Brain microvascular endothelial cell (primary cell): ENCODE measurements at regions not wholly inside any gene's neighbourhood (a gene's known extent, or its start where the extent isn't known, plus 50 kb on each side); places are given as distances from the start of the nearest gene placed in this dataset.

Experiments used
- DNase-seq: peaks from one replicate; pipeline ENCODE4 v3.0.0-alpha.2; 2020
- H3K27ac ChIP-seq: fragments of 250-450 bp; sonication (Bioruptor Pico); 2 replicates; pipeline ENCODE4 v1.5.1; 2020; ENCODE audit warnings: mild to moderate bottlenecking, moderate library complexity
- H3K27me3 ChIP-seq: fragments of 250-450 bp; sonication (Bioruptor Pico); replicated peaks from 2 replicates; pipeline ENCODE4 v1.5.1; 2020; ENCODE audit warnings: mild to moderate bottlenecking
- H3K36me3 ChIP-seq: fragments of 250-450 bp; sonication (Bioruptor Pico); replicated peaks from 2 replicates; pipeline ENCODE4 v1.5.1; 2020; ENCODE audit warnings: mild to moderate bottlenecking
- H3K4me3 ChIP-seq: 2 replicates; pipeline ENCODE4 v1.5.1; 2011; ENCODE audit warnings: low read depth, mild to moderate bottlenecking, control low read depth, low read length, moderate library complexity
- in situ Hi-C: cut with HindIII; loops from 2 replicates; pipeline ENCODE4 v1.10.0; 2017; ENCODE audit warnings: low sequenced_read_pairs, low pct_ligation_motif_present
- TF ChIP-seq, protein P1 (sequence below): IDR thresholded peaks from 2 replicates; pipeline ENCODE4 v1.5.1; 2011; ENCODE audit warnings: low read depth, mild to moderate bottlenecking, moderate library complexity, low read length, control low read depth, inconsistent platforms; ENCODE audit errors: missing control alignments

- in situ Hi-C loops = no loop called here
- H3K27ac ChIP-seq = no peak overlapping the region
- no peak for DNase-seq
These were observed 97.9 kb upstream of the ZNF469 start for GRCh38 chr16:88284626-88285513.

DNA sequence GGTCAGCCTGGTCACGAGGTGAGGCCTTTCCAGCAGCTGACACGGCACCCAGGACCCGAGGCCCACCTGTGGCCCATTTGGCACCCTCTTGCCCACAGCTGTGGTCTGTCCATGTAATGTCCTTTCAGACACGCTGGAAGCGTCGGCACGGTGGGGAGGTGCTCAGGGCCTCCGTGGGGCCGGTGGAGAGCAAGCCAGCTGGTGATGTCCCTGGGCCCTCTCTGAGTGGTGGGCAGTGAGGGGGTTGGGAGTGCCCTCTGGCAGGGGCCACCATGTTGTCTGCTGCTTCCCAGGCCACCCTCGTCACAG is 97.3 kb upstream of the ZNF469 start:
- Histone ChIP-seq H3K27ac (no peak overlapping the region), H3K36me3 (no peaks in the 10 kb centered on the region), H3K4me3 (no peak overlapping the region), H3K27me3 (no peaks in the 10 kb centered on the region)
- DNase-seq = no peak
- TF ChIP-seq, protein P1, sequence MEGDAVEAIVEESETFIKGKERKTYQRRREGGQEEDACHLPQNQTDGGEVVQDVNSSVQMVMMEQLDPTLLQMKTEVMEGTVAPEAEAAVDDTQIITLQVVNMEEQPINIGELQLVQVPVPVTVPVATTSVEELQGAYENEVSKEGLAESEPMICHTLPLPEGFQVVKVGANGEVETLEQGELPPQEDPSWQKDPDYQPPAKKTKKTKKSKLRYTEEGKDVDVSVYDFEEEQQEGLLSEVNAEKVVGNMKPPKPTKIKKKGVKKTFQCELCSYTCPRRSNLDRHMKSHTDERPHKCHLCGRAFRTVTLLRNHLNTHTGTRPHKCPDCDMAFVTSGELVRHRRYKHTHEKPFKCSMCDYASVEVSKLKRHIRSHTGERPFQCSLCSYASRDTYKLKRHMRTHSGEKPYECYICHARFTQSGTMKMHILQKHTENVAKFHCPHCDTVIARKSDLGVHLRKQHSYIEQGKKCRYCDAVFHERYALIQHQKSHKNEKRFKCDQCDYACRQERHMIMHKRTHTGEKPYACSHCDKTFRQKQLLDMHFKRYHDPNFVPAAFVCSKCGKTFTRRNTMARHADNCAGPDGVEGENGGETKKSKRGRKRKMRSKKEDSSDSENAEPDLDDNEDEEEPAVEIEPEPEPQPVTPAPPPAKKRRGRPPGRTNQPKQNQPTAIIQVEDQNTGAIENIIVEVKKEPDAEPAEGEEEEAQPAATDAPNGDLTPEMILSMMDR = no peak
- in situ Hi-C loops = no loop called here

More at GRCh38 chr16:88284626-88285513, 97.9 kb upstream of the ZNF469 start:
- H3K4me3 ChIP-seq = no peak overlapping the region
- no peaks in the 10 kb centered on the region for H3K36me3 ChIP-seq
- no peaks in the 10 kb centered on the region for H3K27me3 ChIP-seq
- TF ChIP-seq, protein P1 = no peak

DNA sequence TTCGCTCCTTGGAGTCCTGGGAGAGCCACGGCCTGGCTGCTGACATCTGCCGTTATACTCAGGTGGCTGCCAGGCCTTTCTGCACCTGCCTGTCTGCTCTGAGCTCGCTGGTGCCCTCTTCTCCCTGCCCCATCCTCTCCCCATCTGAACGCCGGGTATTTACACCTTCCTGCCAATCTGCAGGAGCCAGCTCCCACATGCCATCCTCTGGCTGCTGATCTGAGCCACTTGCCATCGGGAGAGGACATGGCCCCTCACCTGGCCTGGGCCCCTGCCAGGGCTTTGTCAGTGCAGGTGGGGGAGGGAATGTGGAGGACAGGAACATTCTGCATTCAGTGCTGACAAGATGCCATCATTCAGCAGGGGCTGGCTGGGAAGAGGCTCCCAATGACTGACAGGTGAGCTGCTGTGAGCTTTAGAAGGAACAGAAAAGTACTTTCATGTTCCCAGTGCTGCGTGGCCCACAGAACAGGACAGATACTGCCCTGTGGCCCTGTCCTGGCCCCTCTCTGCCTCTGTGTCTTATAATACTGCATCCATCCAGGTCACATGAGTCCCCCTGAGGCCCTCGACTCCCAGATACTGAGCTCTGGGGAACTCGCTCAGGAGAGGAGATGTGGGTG is 96.3 kb upstream of the ZNF469 start:
- H3K27me3 ChIP-seq = no peaks in the 10 kb centered on the region
- no peaks in the 10 kb centered on the region for H3K36me3 ChIP-seq
- H3K27ac ChIP-seq = no peak overlapping the region
- in situ Hi-C loops = no loop called here
- no peak for DNase-seq
- TF ChIP-seq, protein P1 = no peak
- no peak overlapping the region for H3K4me3 ChIP-seq

- H3K36me3 ChIP-seq = no peaks in the 10 kb centered on the region
- no peaks in the 10 kb centered on the region for H3K27me3 ChIP-seq
- in situ Hi-C loops = no loop called here
- no peak overlapping the region for H3K4me3 ChIP-seq
- no peak overlapping the region for H3K27ac ChIP-seq
- TF ChIP-seq, protein P1 = peak; percentile 80
- DNase-seq = no peak
These were observed 95.5 kb upstream of the ZNF469 start for GRCh38 chr16:88287219-88287618.

- Histone ChIP-seq H3K27ac (no peak overlapping the region), H3K36me3 (no peaks in the 10 kb centered on the region), H3K27me3 (no peaks in the 10 kb centered on the region), H3K4me3 (no peak overlapping the region)
- no peak for DNase-seq
- TF ChIP-seq, protein P1 = no peak
- in situ Hi-C loops = no loop called here
These were observed 94.5 kb upstream of the ZNF469 start for GRCh38 chr16:88288303-88288702.
